Lower lobe of right lung (tissue), 2 donors: ENCODE measurements at regions not wholly inside any gene's neighbourhood (a gene's known extent, or its start where the extent isn't known, plus 50 kb on each side); places are given as distances from the start of the nearest gene placed in this dataset.

Experiments
- ATAC-seq, 2 donors: fragments of 200-7000 bp; cut with Tn5 transposase; one replicate each; pipeline ENCODE4 v1.9.1; 2020 to 2022; ENCODE audit warnings: mild to moderate bottlenecking in 2 of 2, moderate library complexity in 2 of 2
- DNase-seq: peaks from one replicate; pipeline ENCODE4 v3.0.0-alpha.2; 2020
- H3K27ac ChIP-seq: fragments of 200-600 bp; one replicate; pipeline ENCODE4 v1.8.0; 2022
- H3K27me3 ChIP-seq: fragments of 200-600 bp; one replicate; pipeline ENCODE4 v1.8.0; 2022; ENCODE audit warnings: low read depth
- H3K36me3 ChIP-seq: fragments of 200-600 bp; one replicate; pipeline ENCODE4 v1.8.0; 2022; ENCODE audit warnings: mild to moderate bottlenecking
- H3K4me1 ChIP-seq: fragments of 200-600 bp; one replicate; pipeline ENCODE4 v1.8.0; 2022
- H3K4me3 ChIP-seq: fragments of 200-600 bp; one replicate; pipeline ENCODE4 v1.8.0; 2022; ENCODE audit warnings: mild to moderate bottlenecking
- H3K9me3 ChIP-seq: fragments of 200-600 bp; one replicate; pipeline ENCODE4 v1.8.0; 2022
- CTCF ChIP-seq: fragments of 200-600 bp; IDR thresholded peaks from one replicate; pipeline ENCODE4 v1.8.0; 2022; ENCODE audit warnings: antibody characterized with exemption, mild to moderate bottlenecking
- intact Hi-C: fragments of 100-400 bp; cut with DNase I; formaldehyde crosslinking; loops from one replicate; pipeline ENCODE4 v1.11.0; 2022
- donor health status: DM: no; HTN: yes; CAD: no; lungs with severe emphysema.

DNA sequence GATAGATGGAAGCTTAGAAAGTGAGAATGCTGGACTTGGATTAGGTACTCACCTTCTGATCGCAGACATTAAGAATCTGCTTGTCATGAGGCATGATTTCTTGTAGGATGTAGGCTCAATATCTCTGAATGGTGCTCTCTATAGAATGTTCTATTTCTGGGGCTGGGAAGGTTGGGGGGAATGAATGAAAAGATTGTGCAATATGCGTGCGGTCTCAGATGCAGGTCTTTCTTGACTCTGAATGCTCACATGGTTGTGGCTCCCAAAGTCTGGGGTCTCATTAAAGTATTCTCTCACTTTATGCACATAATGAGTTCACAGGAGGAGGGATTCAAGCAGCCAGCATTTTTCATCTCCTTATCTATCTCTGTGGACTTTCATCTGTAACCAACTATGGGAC, 482.0 kb upstream of the CD180 start:
- TF ChIP-seq CTCF: no peak
- H3K9me3 ChIP-seq: no peaks in the 10 kb centered on the region
- no peak overlapping the region for H3K4me3 ChIP-seq
- H3K27me3 ChIP-seq: no peaks in the 10 kb centered on the region
- ATAC-seq (no peak), DNase-seq (no peak)
- no peaks in the 10 kb centered on the region for H3K4me1 ChIP-seq
- no peak overlapping the region for H3K27ac ChIP-seq
- no peaks in the 10 kb centered on the region for H3K36me3 ChIP-seq
- intact Hi-C loops: no loop called here

DNA sequence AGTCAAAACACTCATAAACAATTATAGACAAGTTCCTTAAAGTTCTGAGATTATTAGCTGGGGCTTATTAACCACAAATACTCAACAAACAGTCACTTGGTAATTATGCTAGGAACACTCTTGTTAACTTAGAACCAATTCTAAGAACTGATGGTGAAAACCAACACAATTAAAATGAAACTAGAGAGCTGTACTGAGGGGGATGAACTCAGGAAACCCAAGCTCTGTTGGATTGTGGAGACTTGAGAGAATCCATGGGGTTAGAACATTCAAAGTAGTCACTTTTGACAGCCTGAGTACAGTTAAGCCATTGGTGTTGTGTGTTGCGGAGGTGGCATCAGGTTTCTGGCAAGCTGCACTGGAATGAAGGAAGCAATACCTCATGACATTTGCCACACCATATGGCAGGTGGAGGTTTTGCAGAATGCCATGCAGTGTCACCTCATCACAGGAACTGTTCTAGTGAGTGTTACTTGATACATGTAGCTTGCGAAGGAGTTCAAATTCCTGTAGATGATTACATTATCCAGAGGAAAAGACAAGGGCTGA, 480.9 kb upstream of the CD180 start:
- Histone ChIP-seq H3K36me3 (no peaks in the 10 kb centered on the region), H3K4me3 (no peak overlapping the region), H3K4me1 (peaks cover 6% of the 10 kb centered on the region), H3K27ac (no peak overlapping the region), H3K27me3 (no peaks in the 10 kb centered on the region), H3K9me3 (no peaks in the 10 kb centered on the region)
- no peak for ATAC-seq
- intact Hi-C loops: no loop called here
- TF ChIP-seq CTCF: no peak
- DNase-seq: no peak

- TF ChIP-seq CTCF: no peak
- DNase-seq: no peak
- Histone ChIP-seq H3K36me3 (no peaks in the 10 kb centered on the region), H3K4me3 (no peak overlapping the region), H3K4me1 (peaks cover 6% of the 10 kb centered on the region), H3K27ac (no peak overlapping the region), H3K27me3 (no peaks in the 10 kb centered on the region), H3K9me3 (no peaks in the 10 kb centered on the region)
- no peak for ATAC-seq
- intact Hi-C loops: no loop called here
These were observed 480.3 kb upstream of the CD180 start for GRCh38 chr5:67676863-67677262.

DNA sequence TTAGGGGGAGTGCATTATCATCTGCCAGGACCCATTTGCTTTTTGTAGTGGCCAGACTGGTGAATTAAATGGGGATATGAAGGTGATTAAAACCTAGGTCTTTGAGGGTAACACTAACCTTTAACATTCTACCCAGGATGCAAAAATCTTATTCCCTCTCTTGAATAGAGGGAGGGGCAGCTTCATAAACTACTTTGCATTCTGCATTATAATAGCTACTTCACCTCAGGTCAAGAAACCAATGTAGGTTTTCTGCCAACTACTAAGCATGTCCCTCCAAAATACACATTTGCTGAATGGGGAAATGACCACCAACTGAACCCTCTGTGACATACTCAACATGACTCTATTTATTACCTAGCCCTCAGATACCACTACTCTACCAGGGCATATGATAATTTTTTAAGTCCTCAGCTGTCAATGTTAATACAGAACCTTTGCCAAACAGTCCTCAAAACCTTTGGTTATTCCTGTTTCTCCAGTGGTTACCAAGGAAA, 477.6 kb upstream of the CD180 start:
- Histone ChIP-seq H3K27me3 (no peaks in the 10 kb centered on the region), H3K9me3 (no peaks in the 10 kb centered on the region), H3K4me3 (no peak overlapping the region), H3K36me3 (no peaks in the 10 kb centered on the region), H3K4me1 (peaks cover 6% of the 10 kb centered on the region), H3K27ac (no peak overlapping the region)
- TF ChIP-seq CTCF: no peak
- intact Hi-C loops: no loop called here
- DNase-seq: no peak
- no peak for ATAC-seq

GRCh38 chr5:67673618-67674017, 477.0 kb upstream of the CD180 start:
- no peak overlapping the region for H3K27ac ChIP-seq
- H3K9me3 ChIP-seq: no peaks in the 10 kb centered on the region
- no peak overlapping the region for H3K4me3 ChIP-seq
- intact Hi-C loops: no loop called here
- no peak for TF ChIP-seq CTCF
- no peaks in the 10 kb centered on the region for H3K36me3 ChIP-seq
- ATAC-seq (no peak), DNase-seq (no peak)
- peaks cover 6% of the 10 kb centered on the region for H3K4me1 ChIP-seq
- H3K27me3 ChIP-seq: no peaks in the 10 kb centered on the region
